GM21717 (cell line): ENCODE measurements at regions not wholly inside any gene's neighbourhood (a gene's known extent, or its start where the extent isn't known, plus 50 kb on each side); places are given as distances from the start of the nearest gene placed in this dataset.

Experiments used
- ATAC-seq: cut with Tn5 transposase; IDR thresholded peaks from one replicate; pipeline ENCODE4 v1.9.1; 2021; ENCODE audit warnings: mild to moderate bottlenecking, moderate library complexity; ENCODE audit not compliant: unreplicated experiment

DNA sequence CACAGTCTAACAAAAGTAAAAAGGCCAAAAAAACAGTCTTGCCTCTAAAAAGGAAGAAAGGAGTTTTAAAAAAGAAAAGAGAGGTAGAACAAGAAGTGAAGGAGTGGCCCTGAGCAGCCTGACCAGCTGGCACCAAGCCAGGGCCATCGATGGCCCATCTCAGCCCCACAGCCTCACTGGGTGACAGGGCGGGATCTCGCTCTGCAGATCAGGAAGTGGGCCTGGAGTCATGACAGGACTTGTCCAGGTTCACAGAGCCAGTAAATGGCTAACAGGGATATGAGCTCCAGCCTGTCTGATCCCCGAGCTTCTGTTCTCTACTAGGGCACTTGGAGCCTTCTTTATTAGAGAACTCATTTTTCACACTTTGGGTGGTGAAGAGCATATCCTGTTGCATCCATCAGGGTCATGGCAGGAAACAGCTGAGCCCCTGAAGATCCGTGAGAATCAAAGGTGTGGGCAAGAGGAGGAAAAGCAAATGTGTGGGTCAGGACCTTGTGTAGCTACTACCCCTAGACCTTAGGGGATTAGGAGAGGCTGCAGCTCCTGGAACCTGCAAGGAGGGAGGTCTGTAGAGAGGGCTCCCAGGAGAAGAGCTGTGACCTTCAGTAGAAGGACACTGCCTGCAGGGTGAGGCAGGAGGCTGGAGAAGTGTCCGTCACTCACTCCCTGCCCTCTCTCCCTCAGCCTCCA, 299.0 kb upstream of the MSX2 start:
- ATAC-seq, result no peak

GRCh38 chr5:174425964-174426290, 298.5 kb upstream of the MSX2 start:
- no peak for ATAC-seq

DNA sequence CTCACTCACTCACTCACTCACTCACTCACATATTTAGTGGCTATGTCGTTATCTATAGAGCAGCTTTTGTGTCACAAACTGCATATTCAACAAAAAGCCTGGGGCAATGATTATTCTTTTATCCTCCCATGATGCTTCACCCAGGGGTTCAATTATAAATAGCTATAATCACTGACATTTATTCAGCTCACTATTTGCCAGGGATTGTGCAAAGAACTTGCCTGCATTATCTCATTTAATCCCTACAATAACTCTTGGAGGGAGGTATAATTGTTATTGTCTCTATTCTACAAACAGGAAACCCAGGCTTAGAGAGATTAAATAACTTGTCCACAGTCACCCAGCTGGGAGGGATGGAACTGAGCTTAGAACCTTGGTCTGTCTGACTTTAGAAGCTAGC, 298.0 kb upstream of the MSX2 start:
- no peak for ATAC-seq

DNA sequence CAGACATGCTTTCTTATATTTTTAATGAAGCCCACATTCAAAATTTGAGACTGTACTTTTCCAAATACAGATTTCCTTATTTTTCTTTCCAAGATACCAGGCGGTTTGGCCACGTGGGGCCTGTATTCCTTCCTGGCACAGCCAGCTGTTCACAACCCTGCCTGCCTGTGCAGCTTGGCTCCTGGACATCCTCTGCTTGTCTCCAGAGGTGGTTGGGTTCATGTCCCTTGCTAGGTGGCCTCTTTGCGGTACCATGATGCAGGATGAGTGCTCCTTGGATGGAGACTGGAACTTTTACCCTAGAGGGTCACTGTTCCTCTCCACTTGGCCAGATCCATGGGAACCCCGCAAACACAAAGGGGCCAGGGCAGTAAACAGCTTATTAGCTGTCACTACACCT, 297.5 kb upstream of the MSX2 start:
- no peak for ATAC-seq

DNA sequence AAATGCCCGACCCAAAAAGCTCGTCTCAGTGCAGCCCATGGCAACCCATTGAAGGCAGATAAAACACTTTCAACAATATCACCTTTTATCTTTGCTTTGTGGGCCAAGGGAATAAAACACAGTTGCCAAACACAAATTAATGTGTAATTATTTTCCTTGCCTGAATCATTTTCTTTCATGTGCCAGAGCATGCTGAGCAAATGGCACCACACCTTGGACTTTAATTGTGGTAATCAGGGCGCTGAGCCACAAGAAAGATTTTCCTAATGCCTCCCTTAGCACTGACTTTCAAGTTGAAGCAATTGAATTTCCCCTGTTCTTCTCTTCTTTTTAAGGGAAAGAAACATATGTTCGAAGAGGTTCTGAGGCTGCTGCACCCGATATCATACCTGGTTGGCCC, 297.1 kb upstream of the MSX2 start:
- ATAC-seq, result no peak

DNA sequence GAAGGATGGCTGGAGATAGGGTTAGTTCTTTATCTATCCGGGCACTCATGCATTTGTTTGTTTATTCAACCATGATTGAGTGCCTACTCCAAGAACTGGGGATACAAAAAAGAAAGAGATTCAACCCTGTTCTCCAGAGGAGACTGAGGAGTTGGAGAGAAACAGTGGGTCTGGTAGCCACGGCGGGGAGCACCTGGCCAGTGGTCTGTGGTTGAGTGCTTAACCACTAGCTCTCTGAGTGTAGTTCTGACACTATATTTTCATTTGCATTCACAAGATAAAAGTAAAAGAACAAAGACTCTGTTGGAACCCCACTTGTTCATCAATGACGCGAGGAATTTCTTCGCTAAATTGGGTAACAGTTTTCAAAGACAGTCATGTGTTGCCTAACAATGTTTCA, 295.5 kb upstream of the MSX2 start:
- ATAC-seq, result no peak

- no peak for ATAC-seq
Measured at GRCh38 chr5:174430940-174431339, 293.4 kb upstream of the MSX2 start.

- ATAC-seq, result no peak
Measured at GRCh38 chr5:174431504-174431903, 292.9 kb upstream of the MSX2 start.

DNA sequence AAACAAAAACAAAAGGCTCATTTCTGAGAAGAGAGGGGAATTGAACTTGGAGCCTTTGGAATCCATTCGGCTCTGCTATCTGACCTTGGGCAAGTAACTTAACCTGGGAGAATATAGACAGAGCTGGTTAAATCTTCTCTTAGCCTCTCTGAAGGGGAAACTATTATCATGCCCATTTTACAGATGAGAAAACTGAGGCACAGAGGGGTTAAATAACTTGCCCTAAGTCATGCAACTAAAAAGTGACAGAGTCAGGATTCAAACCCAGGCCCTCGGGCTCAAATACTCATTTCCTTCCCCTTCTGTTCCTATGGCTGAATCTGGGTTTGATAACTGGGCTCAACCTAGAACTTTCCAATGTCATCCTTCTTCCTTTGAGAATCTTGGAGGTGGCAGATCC, 291.3 kb upstream of the MSX2 start:
- ATAC-seq, result no peak

GRCh38 chr5:174436750-174437149, 287.6 kb upstream of the MSX2 start:
- no peak for ATAC-seq

DNA sequence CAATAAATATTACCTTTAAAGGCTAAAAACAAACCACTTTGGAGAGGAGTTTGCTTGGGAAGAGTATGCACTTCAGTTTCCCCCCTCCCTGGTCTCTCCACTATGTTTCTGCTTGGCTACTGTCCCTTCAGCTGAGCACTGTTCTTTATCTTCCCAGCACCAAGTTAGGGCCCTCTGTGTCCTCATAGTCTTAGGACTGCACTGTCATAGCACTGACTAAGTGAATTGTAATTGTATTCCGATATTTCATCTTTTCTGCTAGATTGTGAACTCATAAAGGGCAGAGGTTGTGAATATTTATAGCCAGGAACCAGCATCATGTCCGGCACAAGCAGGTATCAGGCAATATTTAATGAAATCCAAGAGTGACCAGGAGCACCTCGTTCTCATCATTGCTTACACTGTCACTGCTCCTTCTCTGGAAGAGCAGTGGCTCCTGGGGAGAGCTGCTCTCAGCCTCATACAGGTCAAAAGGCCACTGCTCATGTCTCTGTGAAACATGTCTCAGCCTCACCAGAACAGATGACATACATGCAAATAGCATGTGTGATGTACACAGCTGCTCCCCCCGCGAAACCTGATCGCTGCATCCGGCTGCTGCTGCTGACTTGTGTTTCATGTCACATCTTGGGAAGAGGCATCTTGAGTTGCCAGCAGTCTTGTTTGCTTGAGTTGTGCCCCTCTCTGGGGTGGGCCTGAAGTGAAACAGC, 279.7 kb upstream of the MSX2 start:
- ATAC-seq, result no peak

- no peak for ATAC-seq
Measured at GRCh38 chr5:174446446-174446845, 277.9 kb upstream of the MSX2 start.

DNA sequence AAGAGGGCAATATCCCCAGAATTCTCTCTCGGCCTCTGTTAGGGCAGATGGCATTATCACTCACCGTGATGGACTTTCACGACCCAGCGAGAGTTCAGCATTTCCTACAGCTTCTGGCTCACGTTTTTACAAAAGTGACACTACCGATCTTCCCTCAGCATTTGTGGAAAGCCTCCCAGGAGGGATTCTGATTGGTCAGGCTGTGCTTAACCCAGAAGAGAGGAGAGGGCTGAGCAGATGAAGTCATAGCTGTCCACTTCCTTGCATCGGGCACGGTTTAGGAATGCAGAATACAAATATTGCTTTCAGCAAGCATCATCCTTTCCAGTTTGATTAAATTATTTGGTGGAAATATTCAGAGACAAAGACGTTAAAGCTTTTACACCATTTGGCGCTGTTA, 277.4 kb upstream of the MSX2 start:
- ATAC-seq, result no peak

DNA sequence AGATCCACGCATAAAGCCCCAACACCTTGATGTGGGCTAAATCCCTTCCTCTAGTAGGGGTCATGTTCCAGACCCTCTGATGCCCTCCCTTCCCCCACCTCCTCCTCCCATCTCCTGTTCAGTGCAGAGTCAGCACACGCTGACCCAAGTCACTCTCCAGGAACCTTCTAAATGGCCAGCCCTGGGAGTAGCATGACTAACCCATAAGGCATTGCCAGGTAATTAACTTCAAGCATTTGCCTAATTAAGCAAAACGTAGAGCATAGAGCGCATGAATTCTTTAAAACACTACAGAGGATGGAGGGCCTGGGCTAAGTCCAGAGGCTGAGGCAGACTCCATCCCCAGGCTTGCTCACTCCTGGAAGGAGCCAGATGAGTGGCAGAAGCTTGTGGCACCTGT, 276.3 kb upstream of the MSX2 start:
- no peak for ATAC-seq

GRCh38 chr5:174448662-174449061, 275.7 kb upstream of the MSX2 start:
- no peak for ATAC-seq

DNA sequence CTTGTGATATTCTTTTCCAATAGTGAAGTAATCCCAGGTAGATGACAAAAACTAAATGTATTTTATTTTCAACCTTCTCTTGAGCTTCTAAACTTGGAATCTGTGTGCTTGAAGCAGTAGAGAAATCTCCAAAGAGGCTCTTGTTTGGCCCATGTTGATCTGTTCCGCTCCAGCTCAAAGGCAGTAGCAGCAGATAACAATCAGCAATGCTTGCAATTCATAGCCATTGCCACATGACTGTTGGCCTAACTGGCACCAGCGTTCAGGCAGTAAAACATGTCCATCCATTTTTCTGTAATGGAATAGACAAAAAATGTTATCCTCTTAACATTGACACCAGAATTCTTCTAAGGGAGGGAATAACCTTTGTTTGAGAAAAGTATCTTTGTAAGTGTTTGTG, 270.7 kb upstream of the MSX2 start:
- ATAC-seq, result no peak

- no peak for ATAC-seq
Measured at GRCh38 chr5:174454464-174454863, 269.9 kb upstream of the MSX2 start.

DNA sequence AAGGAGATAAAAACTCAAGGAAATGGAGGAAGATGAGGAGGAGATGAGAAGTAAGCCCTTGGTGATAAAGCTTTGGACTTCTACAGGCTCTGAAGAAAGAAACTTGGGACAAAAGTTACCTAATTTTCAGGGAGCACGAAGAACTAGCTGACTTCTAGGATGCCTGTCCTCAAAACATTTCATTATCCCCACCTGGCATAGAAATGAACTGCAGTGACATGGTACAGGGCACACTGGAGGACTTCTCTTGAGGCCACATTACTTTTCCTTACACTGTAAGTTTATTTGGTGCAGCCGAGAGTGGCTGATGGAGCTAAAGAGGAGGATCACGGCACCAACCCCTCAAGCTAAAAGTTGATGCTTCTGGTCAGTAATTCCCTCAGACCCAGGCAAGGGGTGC, 269.5 kb upstream of the MSX2 start:
- no peak for ATAC-seq

GRCh38 chr5:174455301-174455700, 269.1 kb upstream of the MSX2 start:
- ATAC-seq, result no peak

DNA sequence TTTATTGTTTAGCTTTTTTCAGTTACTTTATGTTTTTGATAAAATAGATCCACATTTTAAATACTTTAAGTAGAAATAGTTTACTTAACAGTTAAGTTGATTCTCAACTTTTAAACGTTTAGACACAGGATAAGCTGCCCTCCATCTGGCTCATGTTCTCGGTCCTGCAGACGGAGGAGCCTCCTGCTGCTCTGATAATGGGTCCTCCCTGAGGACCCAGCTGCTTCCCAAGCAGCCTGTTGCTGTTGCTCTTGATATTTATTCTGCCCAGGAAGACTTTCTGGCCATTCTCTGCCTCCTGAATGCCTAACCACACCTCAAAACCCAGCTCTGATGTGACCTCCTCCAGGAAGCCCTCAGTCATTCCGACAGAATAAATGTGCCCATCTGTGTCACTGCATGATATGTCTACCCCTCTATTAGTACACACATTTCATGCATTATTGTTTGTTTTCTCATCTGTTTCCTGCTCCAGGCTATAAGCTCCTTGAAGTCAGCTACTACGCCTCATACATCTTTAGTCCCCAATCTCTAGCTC, 267.2 kb upstream of the MSX2 start:
- no peak for ATAC-seq

- ATAC-seq, result no peak
Measured at GRCh38 chr5:174459071-174459702, 265.2 kb upstream of the MSX2 start.

- no peak for ATAC-seq
Measured at GRCh38 chr5:174459832-174460448, 264.4 kb upstream of the MSX2 start.
